ACC112 (cell line): ENCODE measurements at regions not wholly inside any gene's neighbourhood (a gene's known extent, or its start where the extent isn't known, plus 50 kb on each side); places are given as distances from the start of the nearest gene placed in this dataset.
"Not testable (repeated sequence)": the region's sequence is repeated elsewhere in the genome, so short reads cannot be mapped to it uniquely, and the experiment has no call there.

ENCODE experiments used
- H2AFZ ChIP-seq: fragments of 200-600 bp; sonication (generic); one replicate; pipeline ENCODE4 v1.6.0; 2017; ENCODE audit warnings: antibody characterized with exemption, low read length; ENCODE audit not compliant: unreplicated experiment
- H3K27ac ChIP-seq: fragments of 200-600 bp; sonication (generic); 2 replicates; pipeline ENCODE4 v1.5.1; 2014; ENCODE audit warnings: low read depth, mild to moderate bottlenecking, antibody characterized with exemption, low read length, moderate library complexity
- H3K27me3 ChIP-seq: fragments of 200-600 bp; sonication (generic); 2 replicates; pipeline ENCODE4 v1.6.1; 2014; ENCODE audit warnings: mild to moderate bottlenecking, antibody characterized with exemption, low read length, moderate library complexity, mixed read lengths; ENCODE audit not compliant: insufficient read depth
- H3K36me3 ChIP-seq: fragments of 200-600 bp; sonication (generic); 2 replicates; pipeline ENCODE4 v1.6.1; 2016; ENCODE audit warnings: mild to moderate bottlenecking, antibody characterized with exemption, low read length, moderate library complexity, mixed read lengths; ENCODE audit not compliant: insufficient read depth
- H3K4me1 ChIP-seq: fragments of 200-600 bp; sonication (generic); one replicate; pipeline ENCODE4 v1.6.1; 2016; ENCODE audit warnings: low read length, mixed read lengths; ENCODE audit not compliant: insufficient read depth, unreplicated experiment, control insufficient read depth
- H3K4me3 ChIP-seq: fragments of 200-600 bp; sonication (generic); 2 replicates; pipeline ENCODE4 v1.5.1; 2014; ENCODE audit warnings: mild to moderate bottlenecking, low read depth, low read length
- H3K79me2 ChIP-seq: fragments of 200-600 bp; sonication (generic); one replicate; pipeline ENCODE4 v1.6.0; 2016; ENCODE audit warnings: low read length; ENCODE audit not compliant: control insufficient read depth, unreplicated experiment, insufficient read depth

GRCh38 chr6:81894306-81894705 is 141.8 kb upstream of the TENT5A start:
- no peaks in the 10 kb centered on the region for H3K79me2 ChIP-seq
- peak overlapping the region; percentile 89 for H2AFZ ChIP-seq
- peak overlapping the region; percentile 49 for H3K27ac ChIP-seq
- peak overlapping the region; percentile 71 for H3K4me3 ChIP-seq
- H3K4me1 ChIP-seq, result peaks cover 40% of the 10 kb centered on the region
- no peaks in the 10 kb centered on the region for H3K36me3 ChIP-seq
- H3K27me3 ChIP-seq, result no peaks in the 10 kb centered on the region

GRCh38 chr6:81892891-81893290 is 140.4 kb upstream of the TENT5A start:
- peaks cover 40% of the 10 kb centered on the region for H3K4me1 ChIP-seq
- no peaks in the 10 kb centered on the region for H3K36me3 ChIP-seq
- H3K4me3 ChIP-seq, result no peak overlapping the region
- H3K79me2 ChIP-seq, result no peaks in the 10 kb centered on the region
- no peak overlapping the region for H2AFZ ChIP-seq
- H3K27ac ChIP-seq, result no peak overlapping the region
- H3K27me3 ChIP-seq, result no peaks in the 10 kb centered on the region

GRCh38 chr6:81891874-81892273 is 139.4 kb upstream of the TENT5A start:
- Histone ChIP-seq H3K79me2 (no peaks in the 10 kb centered on the region), H3K4me1 (peaks cover 35% of the 10 kb centered on the region), H3K4me3 (no peak overlapping the region), H2AFZ (no peak overlapping the region), H3K36me3 (no peaks in the 10 kb centered on the region), H3K27me3 (no peaks in the 10 kb centered on the region), H3K27ac (no peak overlapping the region)

GRCh38 chr6:81890846-81891245 is 138.4 kb upstream of the TENT5A start:
- Histone ChIP-seq H3K4me3 (no peak overlapping the region), H2AFZ (no peak overlapping the region), H3K27me3 (no peaks in the 10 kb centered on the region), H3K4me1 (peaks cover 27% of the 10 kb centered on the region), H3K79me2 (no peaks in the 10 kb centered on the region), H3K27ac (peak overlapping the region; percentile 16; the same call in 1 of the 2 replicates), H3K36me3 (no peaks in the 10 kb centered on the region)

- no peaks in the 10 kb centered on the region for H3K36me3 ChIP-seq
- H3K4me3 ChIP-seq, result no peak overlapping the region
- no peak overlapping the region for H2AFZ ChIP-seq
- H3K79me2 ChIP-seq, result no peaks in the 10 kb centered on the region
- peaks cover 13% of the 10 kb centered on the region for H3K4me1 ChIP-seq
- H3K27me3 ChIP-seq, result no peaks in the 10 kb centered on the region
- H3K27ac ChIP-seq, result no peak overlapping the region
Measured at GRCh38 chr6:81889377-81890053, 137.0 kb upstream of the TENT5A start.

GRCh38 chr6:81886909-81887308 is 134.4 kb upstream of the TENT5A start:
- not testable (repeated sequence) for H3K36me3 ChIP-seq, H3K4me1 ChIP-seq, H3K4me3 ChIP-seq, H3K79me2 ChIP-seq, H3K27ac ChIP-seq, H2AFZ ChIP-seq, H3K27me3 ChIP-seq

GRCh38 chr6:81886157-81886556 is 133.7 kb upstream of the TENT5A start:
- Histone ChIP-seq H3K27ac (no peak overlapping the region), H2AFZ (no peak overlapping the region), H3K4me3 (no peak overlapping the region), H3K4me1 (peaks cover 5% of the 10 kb centered on the region), H3K36me3 (no peaks in the 10 kb centered on the region), H3K27me3 (no peaks in the 10 kb centered on the region), H3K79me2 (no peaks in the 10 kb centered on the region)

- no peak overlapping the region for H3K27ac ChIP-seq
- no peaks in the 10 kb centered on the region for H3K4me1 ChIP-seq
- no peaks in the 10 kb centered on the region for H3K79me2 ChIP-seq
- no peak overlapping the region for H3K4me3 ChIP-seq
- no peak overlapping the region for H2AFZ ChIP-seq
- no peaks in the 10 kb centered on the region for H3K36me3 ChIP-seq
- no peaks in the 10 kb centered on the region for H3K27me3 ChIP-seq
Measured at GRCh38 chr6:81881660-81882059, 129.2 kb upstream of the TENT5A start.

GRCh38 chr6:81878479-81878878 is 126.0 kb upstream of the TENT5A start:
- Histone ChIP-seq H3K4me3 (no peak overlapping the region), H3K27me3 (no peaks in the 10 kb centered on the region), H3K79me2 (no peaks in the 10 kb centered on the region), H3K36me3 (no peaks in the 10 kb centered on the region), H2AFZ (no peak overlapping the region), H3K4me1 (no peaks in the 10 kb centered on the region), H3K27ac (no peak overlapping the region)

- H2AFZ ChIP-seq, result no peak overlapping the region
- H3K4me3 ChIP-seq, result no peak overlapping the region
- H3K36me3 ChIP-seq, result no peaks in the 10 kb centered on the region
Measured at GRCh38 chr6:81876971-81877370, 124.5 kb upstream of the TENT5A start.

GRCh38 chr6:81875782-81876293 is 123.4 kb upstream of the TENT5A start:
- Histone ChIP-seq H3K27me3 (no peaks in the 10 kb centered on the region), H3K4me3 (no peak overlapping the region)

More at GRCh38 chr6:81876971-81877370, 124.5 kb upstream of the TENT5A start:
- Histone ChIP-seq H3K79me2 (no peaks in the 10 kb centered on the region), H3K27me3 (no peaks in the 10 kb centered on the region), H3K27ac (no peak overlapping the region), H3K4me1 (no peaks in the 10 kb centered on the region)

More at GRCh38 chr6:81875782-81876293, 123.4 kb upstream of the TENT5A start:
- Histone ChIP-seq H3K36me3 (no peaks in the 10 kb centered on the region), H3K79me2 (no peaks in the 10 kb centered on the region), H3K27ac (no peak overlapping the region), H2AFZ (no peak overlapping the region), H3K4me1 (no peaks in the 10 kb centered on the region)
